GM12878 (cell line): ENCODE measurements at regions not wholly inside any gene's neighbourhood (a gene's known extent, or its start where the extent isn't known, plus 50 kb on each side); places are given as distances from the start of the nearest gene placed in this dataset.

Experiments used
- TCF7 ChIP-seq: IDR thresholded peaks from 2 replicates; pipeline ENCODE4 v1.6.1; 2014; ENCODE audit warnings: antibody characterized with exemption, borderline replicate concordance
- TF ChIP-seq, protein P1 (sequence below): IDR thresholded peaks from 2 replicates; pipeline ENCODE4 v1.6.1; 2012; ENCODE audit warnings: mild to moderate bottlenecking, low read depth, low read length

DNA sequence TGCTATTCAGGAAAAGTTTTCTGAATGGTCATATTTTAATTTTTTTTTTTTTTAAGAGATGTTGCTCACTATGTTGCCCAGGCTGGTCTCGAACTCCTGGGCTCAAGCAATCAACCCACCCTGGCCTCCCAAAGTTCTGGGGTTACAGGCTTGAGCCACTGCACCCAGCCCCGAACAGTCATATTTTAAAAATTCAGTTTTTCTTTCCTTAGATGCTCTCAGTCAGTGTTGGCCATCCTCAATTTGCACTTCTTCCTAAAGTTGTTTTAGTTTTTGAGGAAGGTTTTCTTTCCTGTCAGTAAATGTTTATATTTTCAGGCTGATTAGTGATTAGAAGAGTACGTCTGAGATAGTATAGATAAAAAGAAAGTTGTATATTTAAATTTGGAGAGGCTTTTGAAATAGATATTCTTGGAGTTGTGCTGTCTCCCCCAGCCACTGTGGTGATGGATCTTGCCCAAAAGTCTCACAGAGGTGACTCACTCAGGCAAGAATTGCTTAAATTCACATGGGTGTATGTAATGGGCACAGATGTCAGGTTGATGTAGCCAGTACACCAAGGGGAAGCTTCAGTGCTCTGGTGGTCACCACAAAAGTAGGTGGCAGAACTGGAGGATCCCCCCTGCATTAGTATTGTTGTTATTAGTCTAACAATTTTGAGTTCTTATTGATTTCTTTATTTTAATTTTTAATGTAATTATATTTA, 72.2 kb upstream of the ELOVL6 start:
- TF ChIP-seq TCF7 = no peak
- TF ChIP-seq, protein P1, sequence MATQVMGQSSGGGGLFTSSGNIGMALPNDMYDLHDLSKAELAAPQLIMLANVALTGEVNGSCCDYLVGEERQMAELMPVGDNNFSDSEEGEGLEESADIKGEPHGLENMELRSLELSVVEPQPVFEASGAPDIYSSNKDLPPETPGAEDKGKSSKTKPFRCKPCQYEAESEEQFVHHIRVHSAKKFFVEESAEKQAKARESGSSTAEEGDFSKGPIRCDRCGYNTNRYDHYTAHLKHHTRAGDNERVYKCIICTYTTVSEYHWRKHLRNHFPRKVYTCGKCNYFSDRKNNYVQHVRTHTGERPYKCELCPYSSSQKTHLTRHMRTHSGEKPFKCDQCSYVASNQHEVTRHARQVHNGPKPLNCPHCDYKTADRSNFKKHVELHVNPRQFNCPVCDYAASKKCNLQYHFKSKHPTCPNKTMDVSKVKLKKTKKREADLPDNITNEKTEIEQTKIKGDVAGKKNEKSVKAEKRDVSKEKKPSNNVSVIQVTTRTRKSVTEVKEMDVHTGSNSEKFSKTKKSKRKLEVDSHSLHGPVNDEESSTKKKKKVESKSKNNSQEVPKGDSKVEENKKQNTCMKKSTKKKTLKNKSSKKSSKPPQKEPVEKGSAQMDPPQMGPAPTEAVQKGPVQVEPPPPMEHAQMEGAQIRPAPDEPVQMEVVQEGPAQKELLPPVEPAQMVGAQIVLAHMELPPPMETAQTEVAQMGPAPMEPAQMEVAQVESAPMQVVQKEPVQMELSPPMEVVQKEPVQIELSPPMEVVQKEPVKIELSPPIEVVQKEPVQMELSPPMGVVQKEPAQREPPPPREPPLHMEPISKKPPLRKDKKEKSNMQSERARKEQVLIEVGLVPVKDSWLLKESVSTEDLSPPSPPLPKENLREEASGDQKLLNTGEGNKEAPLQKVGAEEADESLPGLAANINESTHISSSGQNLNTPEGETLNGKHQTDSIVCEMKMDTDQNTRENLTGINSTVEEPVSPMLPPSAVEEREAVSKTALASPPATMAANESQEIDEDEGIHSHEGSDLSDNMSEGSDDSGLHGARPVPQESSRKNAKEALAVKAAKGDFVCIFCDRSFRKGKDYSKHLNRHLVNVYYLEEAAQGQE = no peak
